Activated CD4-positive, alpha-beta memory T cell treated with anti-CD3 and anti-CD28 coated beads for 36 hours (primary cell): ENCODE measurements at regions not wholly inside any gene's neighbourhood (a gene's known extent, or its start where the extent isn't known, plus 50 kb on each side); places are given as distances from the start of the nearest gene placed in this dataset.
"Not testable (repeated sequence)": the region's sequence is repeated elsewhere in the genome, so short reads cannot be mapped to it uniquely, and the experiment has no call there.

Source experiments
- CTCF ChIA-PET: fragments of 350-600 bp; sonication (Branson Sonifier 250); formaldehyde crosslinking; loops from one replicate; lab custom pipeline; 2021; ENCODE audit warnings: antibody characterized with exemption, inconsistent platforms; lab: Charles Lee
- POLR2A ChIA-PET: fragments of 350-600 bp; sonication (Branson Sonifier 250); formaldehyde crosslinking; loops from one replicate; lab custom pipeline; 2021; ENCODE audit warnings: antibody characterized with exemption; lab: Charles Lee
- DNase-seq: peaks from one replicate; pipeline ENCODE4 v3.0.0-alpha.2; 2020
- H3K27ac Mint-ChIP-seq: one replicate; pipeline ENCODE4 v1.8.0; 2021; ENCODE audit warnings: mixed read lengths
- H3K27me3 Mint-ChIP-seq: one replicate; pipeline ENCODE4 v1.8.0; 2021; ENCODE audit warnings: mixed read lengths
- H3K36me3 Mint-ChIP-seq: one replicate; pipeline ENCODE4 v1.8.0; 2021; ENCODE audit warnings: mixed read lengths
- H3K4me1 Mint-ChIP-seq: one replicate; pipeline ENCODE4 v1.8.0; 2021; ENCODE audit warnings: low read depth, mixed read lengths
- H3K4me3 Mint-ChIP-seq: one replicate; pipeline ENCODE4 v1.8.0; 2021; ENCODE audit warnings: mild to moderate bottlenecking, mixed read lengths
- H3K9me3 Mint-ChIP-seq: one replicate; pipeline ENCODE4 v1.8.0; 2021; ENCODE audit warnings: mixed read lengths
- intact Hi-C: fragments of 100-400 bp; cut with micrococcal nuclease; formaldehyde crosslinking; loops from one replicate; pipeline ENCODE4 v1.15.1; 2023

DNA sequence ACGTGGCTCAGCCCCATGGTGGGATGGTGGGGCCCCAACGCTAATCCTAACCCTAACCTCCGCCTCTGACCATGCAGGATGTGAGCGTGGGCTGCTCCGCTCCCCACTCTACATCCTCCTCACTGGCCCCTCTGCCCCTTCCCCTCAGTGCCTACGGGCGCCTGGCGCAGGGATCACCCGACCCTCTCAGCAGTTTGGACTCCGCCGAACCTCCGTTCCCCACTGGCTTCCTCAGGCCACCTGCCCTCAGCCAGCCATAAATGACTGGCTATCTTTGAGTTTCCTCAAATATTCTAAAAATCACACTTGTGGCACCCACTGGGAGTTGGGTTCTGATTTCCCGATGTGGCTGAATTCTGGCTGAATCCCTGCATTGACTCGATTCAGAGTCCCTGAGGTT is 154.2 kb downstream of the NPIPB11 start:
- DNase-seq, intact Hi-C loops, H3K27me3 Mint-ChIP-seq, H3K27ac Mint-ChIP-seq, POLR2A ChIA-PET, H3K9me3 Mint-ChIP-seq, CTCF ChIA-PET, H3K4me3 Mint-ChIP-seq: not testable (repeated sequence)
- H3K4me1 Mint-ChIP-seq, result peaks cover 11% of the 10 kb centered on the region
- peaks cover 14% of the 10 kb centered on the region for H3K36me3 Mint-ChIP-seq

DNA sequence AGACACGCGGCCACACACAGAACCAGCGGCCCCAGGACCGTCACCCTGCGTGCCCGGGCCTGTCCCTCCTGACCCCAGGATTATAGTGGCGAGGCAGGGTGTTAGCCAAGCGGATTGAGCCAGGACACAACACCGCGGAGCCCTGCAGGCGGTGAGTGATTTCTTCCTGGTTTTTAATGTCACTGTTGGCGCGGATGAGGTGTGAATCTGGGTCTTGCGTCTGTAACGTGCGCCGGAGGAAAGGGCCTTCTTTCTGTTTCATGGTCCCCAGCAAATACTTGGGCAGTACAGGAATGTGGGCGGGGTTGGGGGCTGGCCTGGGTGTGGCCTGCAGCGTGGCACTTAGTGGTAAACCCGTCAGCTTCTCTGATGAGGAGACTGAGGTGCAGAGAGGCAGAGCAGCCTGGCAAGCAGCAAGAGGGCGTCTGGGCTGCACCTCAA is 154.9 kb downstream of the NPIPB11 start:
- POLR2A ChIA-PET, H3K4me3 Mint-ChIP-seq, H3K27ac Mint-ChIP-seq, H3K9me3 Mint-ChIP-seq, intact Hi-C loops, DNase-seq, CTCF ChIA-PET, H3K27me3 Mint-ChIP-seq: not testable (repeated sequence)
- peaks cover 11% of the 10 kb centered on the region for H3K4me1 Mint-ChIP-seq
- H3K36me3 Mint-ChIP-seq, result peaks cover 19% of the 10 kb centered on the region

DNA sequence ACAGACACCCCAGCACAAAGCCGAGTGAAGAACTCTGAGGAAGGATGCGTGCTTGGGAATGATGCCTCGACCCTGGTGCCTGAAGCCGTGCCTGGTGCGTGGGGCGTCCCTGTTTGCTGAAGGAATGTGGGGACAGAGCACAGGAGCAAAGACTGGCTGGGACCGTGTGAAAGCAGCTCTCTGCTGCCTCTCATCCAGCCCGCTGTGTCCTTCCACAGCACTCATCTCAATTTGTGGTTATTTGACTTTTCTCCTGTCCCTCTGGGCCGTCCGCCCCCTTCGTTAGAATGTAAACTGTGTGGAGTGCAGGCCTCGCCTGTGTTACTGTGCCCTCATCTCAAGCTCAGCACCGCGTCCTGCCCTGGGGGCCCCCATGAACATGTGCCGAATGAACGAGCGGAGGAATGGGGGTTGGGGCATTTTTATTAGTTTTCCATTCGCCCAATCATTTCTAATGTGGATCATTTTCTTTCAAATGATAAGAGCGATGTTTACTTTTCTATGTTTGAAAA is 155.5 kb downstream of the NPIPB11 start:
- H3K4me3 Mint-ChIP-seq, DNase-seq, CTCF ChIA-PET, H3K27me3 Mint-ChIP-seq, POLR2A ChIA-PET, H3K27ac Mint-ChIP-seq, H3K9me3 Mint-ChIP-seq, intact Hi-C loops: not testable (repeated sequence)
- peaks cover 23% of the 10 kb centered on the region for H3K36me3 Mint-ChIP-seq
- peaks cover 11% of the 10 kb centered on the region for H3K4me1 Mint-ChIP-seq

DNA sequence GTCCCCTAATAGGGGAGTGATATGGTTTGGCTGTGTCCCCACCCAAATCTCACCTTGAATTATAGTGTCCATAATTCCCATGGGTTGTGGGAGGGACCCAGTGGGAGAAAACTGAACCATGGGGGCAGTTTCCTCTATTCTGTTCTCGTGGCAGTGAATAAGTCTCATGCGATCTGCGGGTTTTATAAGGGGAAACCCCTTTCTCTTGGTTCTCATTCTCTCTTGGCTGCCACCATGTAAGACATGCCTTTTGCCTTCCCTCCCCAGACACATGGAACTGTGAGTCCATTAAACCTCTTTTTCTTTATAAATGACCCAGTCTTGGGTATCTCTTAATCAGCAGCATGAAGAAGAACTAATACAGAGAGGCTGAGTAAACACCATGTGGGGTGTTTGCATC is 156.0 kb downstream of the NPIPB11 start:
- H3K4me3 Mint-ChIP-seq, H3K27ac Mint-ChIP-seq, H3K9me3 Mint-ChIP-seq, POLR2A ChIA-PET, H3K27me3 Mint-ChIP-seq, DNase-seq, intact Hi-C loops, CTCF ChIA-PET: not testable (repeated sequence)
- peaks cover 26% of the 10 kb centered on the region for H3K36me3 Mint-ChIP-seq
- H3K4me1 Mint-ChIP-seq, result peaks cover 11% of the 10 kb centered on the region

DNA sequence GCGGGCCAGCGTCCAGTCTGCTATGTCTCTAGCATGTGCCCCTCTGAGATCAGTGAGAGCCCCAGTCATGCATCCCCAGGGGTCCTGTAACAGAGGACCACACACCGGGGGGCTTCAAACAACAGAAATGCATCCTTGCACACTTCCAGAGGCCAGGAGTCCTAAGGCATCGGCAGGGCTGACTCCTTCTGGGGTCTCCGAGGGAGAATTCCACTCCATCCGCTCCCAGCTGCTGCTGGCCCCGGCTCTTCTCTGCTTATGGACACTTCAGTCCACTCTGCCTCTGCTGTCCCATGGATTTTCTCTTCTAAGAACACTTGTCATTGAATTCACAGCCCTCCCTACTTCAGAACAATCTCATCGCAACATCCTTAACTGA is 157.6 kb downstream of the NPIPB11 start:
- peaks cover 26% of the 10 kb centered on the region for H3K36me3 Mint-ChIP-seq
- DNase-seq, H3K27me3 Mint-ChIP-seq, H3K4me3 Mint-ChIP-seq, intact Hi-C loops, H3K9me3 Mint-ChIP-seq, H3K27ac Mint-ChIP-seq, POLR2A ChIA-PET, CTCF ChIA-PET: not testable (repeated sequence)
- peaks cover 11% of the 10 kb centered on the region for H3K4me1 Mint-ChIP-seq

DNA sequence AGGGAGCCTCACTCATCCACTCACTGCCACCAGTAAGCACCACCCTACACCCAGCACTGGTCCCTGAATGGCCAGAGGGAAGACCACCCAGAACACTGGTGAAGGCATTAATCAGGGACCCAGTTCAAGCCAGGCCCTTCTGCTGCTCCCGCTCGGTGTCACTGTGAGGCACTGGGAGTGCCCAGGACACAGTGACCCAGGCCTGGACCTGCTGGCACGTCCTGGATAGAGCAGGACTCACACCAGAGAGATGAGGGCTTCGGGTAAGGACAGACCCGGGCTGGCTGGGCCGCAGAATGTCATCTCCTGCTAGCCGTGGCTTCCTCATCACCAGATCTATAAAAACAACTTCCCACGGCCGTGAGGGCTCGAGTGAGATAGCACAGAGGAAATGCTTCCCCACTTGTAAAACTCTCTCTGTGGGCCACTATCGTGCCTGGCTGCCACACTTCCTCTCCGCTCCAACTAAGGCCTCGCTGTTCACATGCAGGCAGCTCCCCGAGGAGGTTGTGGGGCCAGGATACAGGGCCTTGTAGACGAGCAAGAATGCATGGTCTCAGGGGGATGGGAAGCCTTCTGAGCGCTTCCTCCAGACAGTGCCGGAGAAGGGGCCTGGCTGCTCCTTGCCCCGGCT is 158.1 kb downstream of the NPIPB11 start:
- H3K27ac Mint-ChIP-seq, intact Hi-C loops, H3K9me3 Mint-ChIP-seq, H3K4me3 Mint-ChIP-seq, POLR2A ChIA-PET, DNase-seq, H3K27me3 Mint-ChIP-seq, CTCF ChIA-PET: not testable (repeated sequence)
- Mint-ChIP-seq H3K4me1 (peaks cover 11% of the 10 kb centered on the region), H3K36me3 (peaks cover 26% of the 10 kb centered on the region)

DNA sequence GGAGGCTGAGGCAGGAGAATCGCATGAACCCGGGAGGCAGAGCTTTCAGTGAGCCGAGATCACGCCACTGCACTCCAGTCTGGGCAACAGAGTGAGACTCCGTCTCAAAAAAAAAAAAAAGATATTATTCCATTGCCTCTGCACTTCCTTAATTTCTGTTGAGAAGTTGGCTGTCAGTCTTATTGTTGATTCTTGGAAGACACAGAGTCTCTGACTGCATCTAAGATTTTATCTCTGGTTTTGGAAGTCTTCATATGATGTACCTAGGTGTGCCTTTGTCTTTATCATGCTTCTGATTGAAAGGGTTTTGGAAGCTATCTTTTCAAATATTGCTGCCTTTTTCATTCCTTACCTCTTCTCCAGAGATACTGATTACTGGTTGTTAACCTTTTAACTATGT is 160.4 kb downstream of the NPIPB11 start:
- peaks cover 17% of the 10 kb centered on the region for H3K36me3 Mint-ChIP-seq
- H3K27ac Mint-ChIP-seq, H3K27me3 Mint-ChIP-seq, POLR2A ChIA-PET, H3K4me3 Mint-ChIP-seq, intact Hi-C loops, DNase-seq, CTCF ChIA-PET, H3K9me3 Mint-ChIP-seq: not testable (repeated sequence)
- peaks cover 11% of the 10 kb centered on the region for H3K4me1 Mint-ChIP-seq

DNA sequence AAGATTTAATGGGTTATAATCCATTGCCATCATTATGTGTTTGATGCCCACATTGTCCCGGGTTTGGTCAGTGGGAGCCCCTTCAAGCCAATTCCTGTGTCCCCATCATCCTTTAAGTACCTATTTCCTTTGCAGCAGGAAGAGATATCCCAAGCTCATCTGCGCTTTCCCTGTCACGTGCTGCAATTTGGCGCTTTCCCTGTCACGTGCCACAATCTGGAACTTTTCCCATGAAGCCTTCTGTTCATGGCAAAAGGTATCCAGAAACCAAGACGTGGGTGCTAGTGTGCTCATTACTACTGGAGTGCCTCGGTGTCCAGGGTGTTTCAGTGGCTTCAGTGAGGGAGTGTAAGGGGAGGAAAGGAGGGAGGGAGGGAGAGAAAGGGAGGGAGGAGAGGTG is 168.5 kb downstream of the NPIPB11 start:
- intact Hi-C loops, result no loop called here
- DNase-seq, result no peak
- H3K4me3 Mint-ChIP-seq, result no peak overlapping the region
- peaks cover 11% of the 10 kb centered on the region for H3K36me3 Mint-ChIP-seq
- H3K27me3 Mint-ChIP-seq, result no peaks in the 10 kb centered on the region
- no peaks in the 10 kb centered on the region for H3K4me1 Mint-ChIP-seq
- POLR2A ChIA-PET, result no interaction called here
- CTCF ChIA-PET, result no interaction called here
- H3K27ac Mint-ChIP-seq, result no peak overlapping the region
- H3K9me3 Mint-ChIP-seq, result peaks cover 5% of the 10 kb centered on the region

DNA sequence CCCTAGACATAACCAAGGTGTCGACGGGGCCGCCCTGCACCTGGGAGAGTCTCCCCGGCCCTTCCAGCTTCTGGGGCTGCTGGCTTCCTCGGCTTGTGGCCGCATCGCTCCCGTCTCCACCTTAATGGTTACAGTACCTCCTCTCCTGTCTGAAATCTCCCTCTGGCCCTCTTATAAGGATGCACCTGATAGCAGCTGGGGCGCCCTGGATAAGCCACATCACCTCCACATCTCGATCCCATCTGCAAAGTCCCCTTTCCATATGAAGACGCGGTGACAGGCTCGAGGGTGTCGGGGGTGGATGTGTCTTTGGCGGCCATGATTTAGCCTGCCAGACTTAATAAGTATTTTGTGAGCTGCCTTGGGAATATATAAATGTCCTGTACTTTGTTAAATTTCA is 169.0 kb downstream of the NPIPB11 start:
- CTCF ChIA-PET, intact Hi-C loops, H3K27me3 Mint-ChIP-seq, H3K4me1 Mint-ChIP-seq, H3K27ac Mint-ChIP-seq, H3K4me3 Mint-ChIP-seq, DNase-seq, H3K9me3 Mint-ChIP-seq, POLR2A ChIA-PET: not testable (repeated sequence)
- H3K36me3 Mint-ChIP-seq, result peaks cover 11% of the 10 kb centered on the region

DNA sequence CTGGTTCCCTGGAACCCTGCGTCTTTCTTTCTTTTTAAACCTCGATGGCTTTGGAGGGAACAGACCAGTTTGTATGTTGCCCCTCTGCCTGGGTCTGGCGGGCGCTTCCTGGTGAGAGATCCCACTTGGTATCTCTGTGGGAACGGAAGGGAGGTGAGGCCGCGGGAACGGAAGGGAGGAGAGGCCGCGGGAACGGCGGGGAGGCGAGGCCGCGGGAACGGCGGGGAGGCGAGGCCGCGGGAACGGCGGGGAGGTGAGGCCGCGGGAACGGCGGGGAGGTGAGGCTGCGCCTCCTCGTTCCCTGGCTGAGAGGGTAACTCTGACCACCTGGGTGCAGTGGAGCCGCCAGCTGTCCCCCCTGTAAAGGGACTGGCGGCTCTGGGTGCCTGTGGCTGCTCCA is 169.5 kb downstream of the NPIPB11 start:
- H3K4me3 Mint-ChIP-seq, H3K4me1 Mint-ChIP-seq, H3K27me3 Mint-ChIP-seq, POLR2A ChIA-PET, H3K27ac Mint-ChIP-seq, H3K9me3 Mint-ChIP-seq, CTCF ChIA-PET, intact Hi-C loops, DNase-seq: not testable (repeated sequence)
- H3K36me3 Mint-ChIP-seq, result peaks cover 11% of the 10 kb centered on the region

DNA sequence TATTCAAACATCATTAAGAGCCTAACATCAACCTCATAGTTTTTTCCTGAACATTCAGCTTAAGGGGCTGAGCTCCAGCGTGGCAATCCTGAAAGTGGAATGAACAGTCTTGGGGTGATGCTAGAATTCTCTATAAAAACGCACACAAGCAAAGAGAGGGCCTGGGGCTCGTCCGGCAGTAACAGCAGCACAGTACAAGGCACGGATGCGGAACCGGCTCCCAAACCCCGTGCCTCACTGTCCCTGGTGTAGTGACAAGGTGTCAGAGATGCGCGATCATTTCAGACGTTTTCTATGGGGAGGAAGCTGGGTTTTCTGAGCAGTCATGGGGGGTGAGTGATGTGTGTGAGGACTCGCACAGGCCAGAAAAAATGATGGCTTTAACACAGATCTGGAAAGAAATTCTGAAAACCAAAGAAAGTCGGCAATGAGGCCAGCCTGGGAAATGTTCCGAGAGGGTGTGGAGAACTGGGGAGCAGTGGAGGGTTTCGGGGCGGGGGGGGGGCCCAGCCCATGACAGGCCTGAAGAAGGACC is 170.6 kb downstream of the NPIPB11 start:
- H3K36me3 Mint-ChIP-seq, result peaks cover 11% of the 10 kb centered on the region
- H3K4me1 Mint-ChIP-seq, H3K27ac Mint-ChIP-seq, H3K27me3 Mint-ChIP-seq, intact Hi-C loops, DNase-seq, POLR2A ChIA-PET, H3K9me3 Mint-ChIP-seq, CTCF ChIA-PET, H3K4me3 Mint-ChIP-seq: not testable (repeated sequence)

DNA sequence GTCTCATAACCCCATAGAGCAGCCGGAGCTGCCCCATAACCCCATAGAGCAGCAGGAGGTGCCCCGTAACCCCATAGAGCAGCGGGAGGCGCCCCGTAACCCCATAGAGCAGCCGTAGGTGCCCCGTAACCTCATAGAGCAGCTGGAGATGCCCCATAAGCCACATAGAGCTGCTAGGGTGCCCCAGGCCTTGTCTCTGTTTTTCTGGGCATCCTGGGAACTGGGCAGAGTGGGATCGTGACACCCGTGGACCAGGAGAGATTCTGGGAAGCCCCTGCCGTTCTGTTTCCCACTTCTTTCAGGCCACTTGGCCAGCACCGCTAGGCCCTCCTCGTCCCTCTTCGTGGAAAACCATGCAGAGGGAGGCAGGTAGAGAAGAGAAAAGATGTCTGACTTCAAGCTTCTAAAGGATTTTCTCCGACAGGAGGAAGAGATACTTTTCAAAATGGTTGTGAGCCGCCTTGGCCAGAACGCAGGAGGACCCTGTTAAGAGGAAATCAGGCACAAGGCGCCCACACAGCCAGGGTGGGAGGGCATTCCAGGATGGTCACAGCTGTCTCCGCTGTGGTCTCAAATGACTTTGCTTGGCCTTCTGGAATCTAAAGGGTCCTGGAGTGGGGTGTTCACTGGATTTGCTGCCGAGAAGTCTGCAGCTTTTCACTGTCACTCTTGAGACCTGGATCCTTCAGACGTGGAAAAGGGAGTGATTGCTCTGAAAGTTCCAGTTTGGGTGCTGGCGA is 171.8 kb downstream of the NPIPB11 start:
- H3K4me3 Mint-ChIP-seq, intact Hi-C loops, CTCF ChIA-PET, DNase-seq, H3K27me3 Mint-ChIP-seq, H3K4me1 Mint-ChIP-seq, POLR2A ChIA-PET, H3K9me3 Mint-ChIP-seq, H3K27ac Mint-ChIP-seq: not testable (repeated sequence)
- H3K36me3 Mint-ChIP-seq, result peaks cover 11% of the 10 kb centered on the region
